Astrocyte of the spinal cord (primary cell): ENCODE measurements at regions not wholly inside any gene's neighbourhood (a gene's known extent, or its start where the extent isn't known, plus 50 kb on each side); places are given as distances from the start of the nearest gene placed in this dataset.
A peak's percentile ranks its signal among the peaks of the same experiment; 100 is the strongest.

Experiments used
- DNase-seq: peaks from one replicate; pipeline ENCODE4 v3.0.0; 2011; ENCODE audit warnings: low read depth, low spot score
- H3K4me3 ChIP-seq: 2 replicates; pipeline ENCODE4 v1.5.1; 2011; ENCODE audit warnings: low read depth, mild to moderate bottlenecking, low read length, moderate library complexity
- CTCF ChIP-seq: IDR thresholded peaks from 2 replicates; pipeline ENCODE4 v1.5.1; 2012; ENCODE audit warnings: low read depth, mild to moderate bottlenecking, low read length, inconsistent platforms
- in situ Hi-C: cut with HindIII; loops from 2 replicates; pipeline ENCODE4 v1.10.0; 2017; ENCODE audit warnings: low sequenced_read_pairs

DNA sequence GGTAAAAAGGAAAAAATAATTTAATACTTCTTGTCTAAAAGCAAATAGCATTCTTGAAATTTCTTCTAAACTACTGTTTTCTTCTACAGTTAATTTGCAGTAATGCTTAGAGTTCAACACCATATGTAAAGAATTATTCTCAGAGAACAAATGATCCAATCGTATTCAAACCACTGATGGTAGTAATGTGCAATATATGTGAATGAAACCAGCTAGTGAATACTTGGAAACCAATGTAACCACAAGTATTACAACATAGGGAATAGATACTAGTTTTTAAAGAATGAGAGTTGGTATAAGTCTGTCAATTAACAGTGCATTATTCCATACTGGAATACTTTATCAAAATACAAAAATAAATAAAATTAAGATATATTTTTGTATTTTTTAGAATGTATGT lies 850.0 kb downstream of the DIPK2A start:
- peak; percentile 42 for DNase-seq
- in situ Hi-C loops = no loop called here
- no peak overlapping the region for H3K4me3 ChIP-seq
- no peak for TF ChIP-seq CTCF

GRCh38 chr3:144822671-144823070 lies 851.0 kb downstream of the DIPK2A start:
- no peak for TF ChIP-seq CTCF
- no peak overlapping the region for H3K4me3 ChIP-seq
- in situ Hi-C loops = no loop called here
- DNase-seq = no peak

DNA sequence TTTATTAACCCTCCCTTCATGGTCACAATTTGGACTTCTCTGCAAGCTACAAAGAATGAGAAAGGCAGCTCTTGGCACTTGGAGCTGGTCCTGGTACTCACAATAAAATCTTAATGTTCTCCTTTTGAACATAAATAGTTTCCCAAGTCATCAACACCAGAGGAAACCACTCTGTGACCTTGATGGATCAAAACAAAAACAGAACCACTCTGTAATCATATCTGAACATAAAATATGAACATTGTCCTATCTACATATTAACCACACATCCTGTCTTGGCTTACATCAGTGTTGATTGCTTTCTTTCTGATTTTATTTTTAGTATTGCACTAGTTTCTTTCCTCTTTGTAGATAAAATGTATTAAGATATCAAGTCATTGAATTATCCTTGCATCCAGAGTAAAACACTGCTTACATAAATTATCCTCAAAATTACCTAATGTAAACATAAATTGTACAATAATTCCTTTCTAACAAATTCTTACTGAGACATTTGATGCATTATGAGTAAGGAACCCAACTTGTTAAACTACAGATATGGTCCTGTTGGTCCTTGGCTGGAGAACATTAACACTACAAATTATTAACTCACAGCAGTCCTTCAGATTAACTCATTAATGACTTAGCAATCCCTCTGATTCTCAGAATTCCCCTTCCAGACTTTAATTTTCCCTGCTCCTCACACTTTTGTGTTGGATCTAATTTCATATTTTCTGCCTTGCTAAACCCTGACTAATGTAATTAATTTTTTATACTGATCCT lies 860.5 kb downstream of the DIPK2A start:
- DNase-seq = no peak
- in situ Hi-C loops = no loop called here
- no peak overlapping the region for H3K4me3 ChIP-seq
- TF ChIP-seq CTCF = no peak

DNA sequence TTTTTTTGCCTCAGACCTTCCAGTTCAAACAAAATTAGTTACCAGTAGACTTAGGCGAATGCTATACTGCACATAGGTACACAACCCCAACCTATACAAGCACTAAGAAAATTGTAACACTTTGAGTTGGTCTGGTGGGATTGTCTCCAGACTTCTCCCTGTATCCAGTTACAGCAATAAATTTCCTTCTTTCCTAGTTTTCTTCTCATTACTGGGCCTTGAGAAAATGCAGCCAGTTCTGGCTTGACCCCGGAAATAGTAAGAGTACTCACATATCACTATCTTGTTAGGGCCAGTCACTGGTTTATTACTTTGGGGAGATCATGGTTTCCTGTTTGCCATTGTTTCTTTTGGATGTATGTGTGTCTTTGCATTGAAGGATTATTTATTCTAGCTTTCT lies 868.4 kb downstream of the DIPK2A start:
- no peak for TF ChIP-seq CTCF
- H3K4me3 ChIP-seq = no peak overlapping the region
- in situ Hi-C loops = no loop called here
- no peak for DNase-seq

- H3K4me3 ChIP-seq = no peak overlapping the region
- in situ Hi-C loops = no loop called here
- no peak for DNase-seq
- no peak for TF ChIP-seq CTCF
Observed at GRCh38 chr3:144840866-144841265, 869.2 kb downstream of the DIPK2A start.

DNA sequence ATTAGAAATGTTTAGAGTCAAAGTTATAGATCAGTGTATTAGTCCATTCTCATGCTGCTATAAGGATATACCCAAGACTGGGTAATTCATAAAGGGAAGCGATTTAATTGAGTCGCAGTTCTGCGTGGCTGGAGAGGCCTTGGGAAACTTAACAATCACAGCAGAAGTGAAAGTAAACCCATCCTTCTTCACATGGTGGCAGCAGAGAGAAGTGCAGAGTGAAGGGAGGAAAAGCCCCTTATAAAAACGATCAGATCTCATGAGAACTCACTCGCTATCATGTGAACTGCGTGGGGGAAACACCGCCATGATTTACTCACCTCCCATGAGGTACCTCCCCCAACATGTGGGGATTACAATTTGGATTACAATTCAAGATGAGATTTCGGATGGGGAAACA lies 871.5 kb downstream of the DIPK2A start:
- in situ Hi-C loops = no loop called here
- no peak overlapping the region for H3K4me3 ChIP-seq
- peak; percentile 5 for DNase-seq
- TF ChIP-seq CTCF = peak; percentile 31
